Left ventricle myocardium inferior (tissue), 1 donor: ENCODE measurements at regions not wholly inside any gene's neighbourhood (a gene's known extent, or its start where the extent isn't known, plus 50 kb on each side); places are given as distances from the start of the nearest gene placed in this dataset.
A peak's percentile ranks its signal among the peaks of the same experiment; 100 is the strongest.

Experiments used
- DNase-seq: peaks from one replicate; pipeline ENCODE4 v3.0.0-alpha.2; 2020
- H3K27ac ChIP-seq: fragments of 200-600 bp; replicated peaks from 2 replicates; pipeline ENCODE4 v1.8.0; 2021
- H3K27me3 ChIP-seq: fragments of 200-600 bp; 2 replicates; pipeline ENCODE4 v1.8.0; 2021; ENCODE audit warnings: low read depth
- H3K36me3 ChIP-seq: fragments of 200-600 bp; 2 replicates; pipeline ENCODE4 v1.8.0; 2021
- H3K4me1 ChIP-seq: fragments of 200-600 bp; 2 replicates; pipeline ENCODE4 v1.8.0; 2021
- H3K4me3 ChIP-seq: fragments of 200-600 bp; 2 replicates; pipeline ENCODE4 v1.8.0; 2021; ENCODE audit warnings: mild to moderate bottlenecking, moderate library complexity
- H3K9me3 ChIP-seq: fragments of 200-600 bp; replicated peaks from 2 replicates; pipeline ENCODE4 v1.8.0; 2021
- CTCF ChIP-seq: fragments of 200-600 bp; IDR thresholded peaks from 2 replicates; pipeline ENCODE4 v1.8.0; 2021; ENCODE audit warnings: antibody characterized with exemption, mild to moderate bottlenecking, borderline replicate concordance
- intact Hi-C: fragments of 100-400 bp; cut with micrococcal nuclease; formaldehyde crosslinking; loops from one replicate; pipeline ENCODE4 v1.11.0; 2022
- donor health status: DM: no; HTN: yes; CAD: no; lungs with severe emphysema.

GRCh38 chr13:27338816-27339215 is 68.2 kb downstream of the RASL11A start:
- Histone ChIP-seq H3K9me3 (no peaks in the 10 kb centered on the region), H3K4me3 (no peak overlapping the region), H3K36me3 (no peaks in the 10 kb centered on the region), H3K27ac (no peak overlapping the region), H3K27me3 (peaks cover 50% of the 10 kb centered on the region), H3K4me1 (no peaks in the 10 kb centered on the region)
- intact Hi-C loops: no loop called here
- no peak for TF ChIP-seq CTCF
- DNase-seq: no peak

GRCh38 chr13:27339299-27339698 is 68.7 kb downstream of the RASL11A start:
- no peak for DNase-seq
- no peaks in the 10 kb centered on the region for H3K9me3 ChIP-seq
- intact Hi-C loops: no loop called here
- H3K4me1 ChIP-seq: no peaks in the 10 kb centered on the region
- peaks cover 54% of the 10 kb centered on the region for H3K27me3 ChIP-seq
- TF ChIP-seq CTCF: peak; percentile 58
- H3K4me3 ChIP-seq: no peak overlapping the region
- no peaks in the 10 kb centered on the region for H3K36me3 ChIP-seq
- H3K27ac ChIP-seq: no peak overlapping the region

GRCh38 chr13:27341616-27342015 is 71.0 kb downstream of the RASL11A start:
- no peak for TF ChIP-seq CTCF
- H3K4me1 ChIP-seq: no peaks in the 10 kb centered on the region
- no peak for DNase-seq
- H3K9me3 ChIP-seq: no peaks in the 10 kb centered on the region
- no peaks in the 10 kb centered on the region for H3K36me3 ChIP-seq
- intact Hi-C loops: no loop called here
- no peak overlapping the region for H3K4me3 ChIP-seq
- peaks cover 53% of the 10 kb centered on the region for H3K27me3 ChIP-seq
- no peak overlapping the region for H3K27ac ChIP-seq

- Histone ChIP-seq H3K27me3 (peaks cover 59% of the 10 kb centered on the region), H3K4me1 (no peaks in the 10 kb centered on the region), H3K36me3 (no peaks in the 10 kb centered on the region), H3K4me3 (no peak overlapping the region), H3K9me3 (no peaks in the 10 kb centered on the region), H3K27ac (no peak overlapping the region)
- no peak for DNase-seq
- no peak for TF ChIP-seq CTCF
- intact Hi-C loops: no loop called here
These were observed 76.7 kb downstream of the RASL11A start for GRCh38 chr13:27347211-27347772.

GRCh38 chr13:27348461-27348860 is 76.0 kb upstream of the GTF3A start:
- H3K4me3 ChIP-seq: no peak overlapping the region
- intact Hi-C loops: no loop called here
- no peak for TF ChIP-seq CTCF
- no peaks in the 10 kb centered on the region for H3K4me1 ChIP-seq
- H3K27ac ChIP-seq: no peak overlapping the region
- no peaks in the 10 kb centered on the region for H3K36me3 ChIP-seq
- no peaks in the 10 kb centered on the region for H3K9me3 ChIP-seq
- no peak for DNase-seq
- peaks cover 55% of the 10 kb centered on the region for H3K27me3 ChIP-seq
